ENCODE measurements at regions not wholly inside any gene's neighbourhood (a gene's known extent, or its start where the extent isn't known, plus 50 kb on each side); places are given as distances from the start of the nearest gene placed in this dataset.

DNA sequence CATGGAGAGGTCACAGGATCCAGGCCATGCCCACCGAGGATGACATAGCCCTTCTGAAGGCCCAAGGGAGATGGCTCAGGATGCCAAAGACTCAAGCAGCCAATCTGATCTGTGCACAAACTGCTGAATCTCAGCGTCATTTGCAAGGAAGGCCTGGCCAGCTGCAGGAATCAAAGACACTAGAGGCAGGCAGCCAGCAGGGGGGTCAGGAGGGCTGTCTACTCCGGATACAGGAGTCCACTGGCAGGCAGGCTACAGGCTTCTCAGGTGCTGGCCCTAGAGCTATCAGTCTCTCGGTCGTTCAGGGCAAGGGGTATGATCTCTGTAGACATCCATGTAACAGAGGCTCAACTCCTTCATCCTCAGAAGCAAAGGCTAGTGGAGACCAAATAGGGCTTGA lies 1735.3 kb downstream of the TP53TG3F start:
- no peak overlapping the region for H3K9ac ChIP-seq (ENCODE audit: low read depth in 1 of 2, low read length in 2 of 2)
- H3K4me3 ChIP-seq (ENCODE audit: low read depth in 1 of 2, low read length in 2 of 2): no peak overlapping the region
- no peaks in the 10 kb centered on the region for H3K36me3 ChIP-seq (ENCODE audit: control insufficient read depth in 1 of 2, insufficient read depth in 2 of 2, low read length in 2 of 2)
- no peaks in the 10 kb centered on the region for H3K4me1 ChIP-seq (ENCODE audit: control insufficient read depth in 1 of 2, insufficient read depth in 2 of 2, low read length in 2 of 2)
- H3K27me3 ChIP-seq (ENCODE audit: control insufficient read depth in 1 of 2, insufficient read depth in 2 of 2, low read length in 2 of 2): no peaks in the 10 kb centered on the region
- no peak overlapping the region for H3K27ac ChIP-seq (ENCODE audit: low read depth, low read length)
- H3K9me3 ChIP-seq (ENCODE audit: control insufficient read depth in 1 of 2, low read length in 2 of 2): peaks cover 21 to 33% of the 10 kb centered on the region in 2 donors

- no peaks in the 10 kb centered on the region for H3K36me3 ChIP-seq (ENCODE audit: control insufficient read depth in 1 of 2, insufficient read depth in 2 of 2, low read length in 2 of 2)
- no peaks in the 10 kb centered on the region for H3K4me1 ChIP-seq (ENCODE audit: control insufficient read depth in 1 of 2, insufficient read depth in 2 of 2, low read length in 2 of 2)
- no peak overlapping the region for H3K27ac ChIP-seq (ENCODE audit: low read depth, low read length)
- no peak overlapping the region for H3K9ac ChIP-seq (ENCODE audit: low read depth in 1 of 2, low read length in 2 of 2)
- H3K27me3 ChIP-seq (ENCODE audit: control insufficient read depth in 1 of 2, insufficient read depth in 2 of 2, low read length in 2 of 2): no peaks in the 10 kb centered on the region
- H3K4me3 ChIP-seq (ENCODE audit: low read depth in 1 of 2, low read length in 2 of 2): no peak overlapping the region
- peaks cover 21 to 33% of the 10 kb centered on the region in 2 donors for H3K9me3 ChIP-seq (ENCODE audit: control insufficient read depth in 1 of 2, low read length in 2 of 2)
Observed at GRCh38 chr16:35195173-35195863, 1735.9 kb downstream of the TP53TG3F start.

DNA sequence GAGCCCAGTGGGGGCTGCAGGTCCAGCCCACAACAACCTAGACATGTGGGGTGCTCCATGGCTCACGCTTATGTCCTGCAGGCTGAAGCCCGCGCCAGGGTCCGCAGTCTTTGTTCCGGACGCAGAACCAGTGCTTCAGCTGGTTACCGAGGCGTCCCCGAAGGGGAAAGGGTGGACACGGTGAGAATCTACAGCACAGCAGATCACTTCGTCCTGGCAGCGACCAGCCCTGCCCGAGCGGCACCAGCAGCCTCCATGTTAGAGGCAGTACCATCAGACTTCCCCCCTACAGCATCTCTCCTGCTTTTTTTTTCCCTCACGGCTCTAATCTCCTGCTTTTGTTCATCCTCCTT lies 1736.4 kb downstream of the TP53TG3F start:
- no peak overlapping the region for H3K9ac ChIP-seq (ENCODE audit: low read depth in 1 of 2, low read length in 2 of 2)
- H3K9me3 ChIP-seq (ENCODE audit: control insufficient read depth in 1 of 2, low read length in 2 of 2): peaks cover 21 to 33% of the 10 kb centered on the region in 2 donors
- H3K4me1 ChIP-seq (ENCODE audit: control insufficient read depth in 1 of 2, insufficient read depth in 2 of 2, low read length in 2 of 2): no peaks in the 10 kb centered on the region
- no peak overlapping the region for H3K4me3 ChIP-seq (ENCODE audit: low read depth in 1 of 2, low read length in 2 of 2)
- no peaks in the 10 kb centered on the region for H3K36me3 ChIP-seq (ENCODE audit: control insufficient read depth in 1 of 2, insufficient read depth in 2 of 2, low read length in 2 of 2)
- H3K27me3 ChIP-seq (ENCODE audit: control insufficient read depth in 1 of 2, insufficient read depth in 2 of 2, low read length in 2 of 2): no peaks in the 10 kb centered on the region
- no peak overlapping the region for H3K27ac ChIP-seq (ENCODE audit: low read depth, low read length)

DNA sequence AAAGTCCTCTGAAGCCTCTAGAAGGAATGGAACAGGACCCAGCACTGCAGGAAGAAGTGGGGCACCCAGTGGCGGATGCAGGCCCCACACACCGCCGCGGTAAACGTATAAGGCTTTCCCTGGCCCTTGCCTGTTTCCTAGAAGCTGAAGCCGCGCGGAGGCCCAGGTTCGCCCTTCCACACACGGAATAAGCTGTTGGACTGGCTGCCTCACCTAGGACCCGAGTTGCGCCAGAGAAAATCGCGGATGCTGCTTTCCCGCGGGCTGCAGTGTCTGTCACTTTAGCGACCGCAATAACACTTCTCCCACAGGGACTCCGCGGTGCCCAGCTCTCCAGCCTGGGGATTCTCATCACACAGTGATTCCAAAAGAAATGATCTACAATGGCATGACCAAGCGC lies 1736.9 kb downstream of the TP53TG3F start:
- H3K9me3 ChIP-seq (ENCODE audit: control insufficient read depth in 1 of 2, low read length in 2 of 2): peaks cover 21 to 32% of the 10 kb centered on the region in 2 donors
- no peak overlapping the region for H3K9ac ChIP-seq (ENCODE audit: low read depth in 1 of 2, low read length in 2 of 2)
- H3K27me3 ChIP-seq (ENCODE audit: control insufficient read depth in 1 of 2, insufficient read depth in 2 of 2, low read length in 2 of 2): no peaks in the 10 kb centered on the region
- no peak overlapping the region for H3K27ac ChIP-seq (ENCODE audit: low read depth, low read length)
- no peaks in the 10 kb centered on the region for H3K4me1 ChIP-seq (ENCODE audit: control insufficient read depth in 1 of 2, insufficient read depth in 2 of 2, low read length in 2 of 2)
- H3K36me3 ChIP-seq (ENCODE audit: control insufficient read depth in 1 of 2, insufficient read depth in 2 of 2, low read length in 2 of 2): no peaks in the 10 kb centered on the region
- no peak overlapping the region for H3K4me3 ChIP-seq (ENCODE audit: low read depth in 1 of 2, low read length in 2 of 2)

DNA sequence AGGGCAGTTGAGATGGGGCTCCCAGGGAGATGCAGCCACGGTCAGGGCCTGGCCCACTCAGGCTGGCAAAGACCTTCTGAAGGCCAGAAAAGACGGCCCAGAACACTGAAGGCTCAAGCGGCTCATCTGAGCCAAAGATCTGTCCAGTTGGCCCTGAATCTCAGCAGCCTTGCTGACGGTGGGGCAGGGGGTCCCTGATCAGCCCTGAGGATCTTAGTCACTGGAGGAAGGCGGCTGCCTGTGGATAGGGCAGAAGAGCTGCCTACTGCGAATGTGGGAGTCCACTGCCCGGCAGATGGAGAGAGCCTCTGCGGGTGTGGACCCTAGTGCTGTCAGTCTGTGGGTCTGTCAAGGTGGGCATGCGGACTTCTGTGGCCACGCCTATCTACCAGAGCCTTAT lies 1738.2 kb downstream of the TP53TG3F start:
- Histone ChIP-seq H3K36me3 (ENCODE audit: control insufficient read depth in 1 of 2, insufficient read depth in 2 of 2, low read length in 2 of 2) (no peaks in the 10 kb centered on the region), H3K4me3 (ENCODE audit: low read depth in 1 of 2, low read length in 2 of 2) (no peak overlapping the region), H3K27me3 (ENCODE audit: control insufficient read depth in 1 of 2, insufficient read depth in 2 of 2, low read length in 2 of 2) (no peaks in the 10 kb centered on the region), H3K9ac (ENCODE audit: low read depth in 1 of 2, low read length in 2 of 2) (no peak overlapping the region), H3K9me3 (ENCODE audit: control insufficient read depth in 1 of 2, low read length in 2 of 2) (peaks cover 22 to 37% of the 10 kb centered on the region in 2 donors), H3K4me1 (ENCODE audit: control insufficient read depth in 1 of 2, insufficient read depth in 2 of 2, low read length in 2 of 2) (no peaks in the 10 kb centered on the region), H3K27ac (ENCODE audit: low read depth, low read length) (no peak overlapping the region)

GRCh38 chr16:35198223-35199199 lies 1739.1 kb downstream of the TP53TG3F start:
- Histone ChIP-seq H3K27ac (ENCODE audit: low read depth, low read length) (no peak overlapping the region), H3K9ac (ENCODE audit: low read depth in 1 of 2, low read length in 2 of 2) (no peak overlapping the region), H3K36me3 (ENCODE audit: control insufficient read depth in 1 of 2, insufficient read depth in 2 of 2, low read length in 2 of 2) (no peaks in the 10 kb centered on the region), H3K4me3 (ENCODE audit: low read depth in 1 of 2, low read length in 2 of 2) (no peak overlapping the region), H3K4me1 (ENCODE audit: control insufficient read depth in 1 of 2, insufficient read depth in 2 of 2, low read length in 2 of 2) (no peaks in the 10 kb centered on the region), H3K9me3 (ENCODE audit: control insufficient read depth in 1 of 2, low read length in 2 of 2) (peaks cover 28 to 35% of the 10 kb centered on the region in 2 donors), H3K27me3 (ENCODE audit: control insufficient read depth in 1 of 2, insufficient read depth in 2 of 2, low read length in 2 of 2) (no peaks in the 10 kb centered on the region)

- Histone ChIP-seq H3K9me3 (ENCODE audit: control insufficient read depth in 1 of 2, low read length in 2 of 2) (peaks cover 28% of the 10 kb centered on the region in 2 donors), H3K27me3 (ENCODE audit: control insufficient read depth in 1 of 2, insufficient read depth in 2 of 2, low read length in 2 of 2) (no peaks in the 10 kb centered on the region), H3K4me3 (ENCODE audit: low read depth in 1 of 2, low read length in 2 of 2) (no peak overlapping the region), H3K27ac (ENCODE audit: low read depth, low read length) (no peak overlapping the region), H3K9ac (ENCODE audit: low read depth in 1 of 2, low read length in 2 of 2) (no peak overlapping the region), H3K4me1 (ENCODE audit: control insufficient read depth in 1 of 2, insufficient read depth in 2 of 2, low read length in 2 of 2) (no peaks in the 10 kb centered on the region), H3K36me3 (ENCODE audit: control insufficient read depth in 1 of 2, insufficient read depth in 2 of 2, low read length in 2 of 2) (no peaks in the 10 kb centered on the region)
Observed at GRCh38 chr16:35200662-35201061, 1741.2 kb downstream of the TP53TG3F start.

DNA sequence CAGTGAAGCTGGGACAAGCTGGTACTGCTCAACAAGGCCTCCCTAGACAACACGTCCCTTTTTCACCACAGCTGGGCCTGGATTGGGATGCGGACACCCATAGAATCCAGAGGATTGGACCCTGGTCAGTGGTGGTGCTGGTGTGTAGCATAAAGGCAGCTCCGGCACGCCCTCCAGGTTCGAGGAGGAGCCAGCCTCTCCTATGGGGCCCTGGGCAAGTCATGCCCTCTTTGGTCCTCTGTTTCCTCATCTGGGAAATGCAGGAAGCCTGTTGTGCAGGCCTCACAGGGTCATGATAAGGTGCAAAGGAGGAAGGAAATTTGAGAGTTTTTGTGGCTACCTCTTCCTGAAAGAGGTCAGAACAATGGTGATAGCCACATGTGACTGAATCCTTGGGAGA lies 1741.7 kb downstream of the TP53TG3F start:
- Histone ChIP-seq H3K4me1 (ENCODE audit: control insufficient read depth in 1 of 2, insufficient read depth in 2 of 2, low read length in 2 of 2) (no peaks in the 10 kb centered on the region), H3K4me3 (ENCODE audit: low read depth in 1 of 2, low read length in 2 of 2) (no peak overlapping the region), H3K36me3 (ENCODE audit: control insufficient read depth in 1 of 2, insufficient read depth in 2 of 2, low read length in 2 of 2) (no peaks in the 10 kb centered on the region), H3K27me3 (ENCODE audit: control insufficient read depth in 1 of 2, insufficient read depth in 2 of 2, low read length in 2 of 2) (no peaks in the 10 kb centered on the region), H3K27ac (ENCODE audit: low read depth, low read length) (no peak overlapping the region), H3K9ac (ENCODE audit: low read depth in 1 of 2, low read length in 2 of 2) (no peak overlapping the region), H3K9me3 (ENCODE audit: control insufficient read depth in 1 of 2, low read length in 2 of 2) (peaks cover 26 to 28% of the 10 kb centered on the region in 2 donors)

DNA sequence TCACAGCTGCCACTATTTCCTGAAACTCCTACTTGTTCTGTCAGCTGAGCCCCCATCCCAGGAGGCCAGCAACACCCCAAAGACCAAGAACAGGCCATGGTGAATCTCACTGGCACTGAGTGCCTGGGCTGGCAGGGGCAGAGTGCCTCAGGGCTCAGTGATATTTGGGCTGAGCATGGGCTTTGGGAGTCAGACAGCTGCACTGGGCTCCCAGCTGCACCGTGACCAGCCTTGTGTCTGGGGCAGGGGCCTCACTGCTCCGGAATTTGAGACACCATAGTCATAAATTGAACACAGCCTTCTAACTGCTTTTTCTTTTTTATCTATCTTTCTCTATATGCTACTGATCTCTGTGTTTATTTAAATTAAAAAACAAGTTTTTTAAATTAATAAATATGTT lies 1744.2 kb downstream of the TP53TG3F start:
- Histone ChIP-seq H3K27ac (ENCODE audit: low read depth, low read length) (no peak overlapping the region), H3K27me3 (ENCODE audit: control insufficient read depth in 1 of 2, insufficient read depth in 2 of 2, low read length in 2 of 2) (no peaks in the 10 kb centered on the region), H3K9ac (ENCODE audit: low read depth in 1 of 2, low read length in 2 of 2) (no peak overlapping the region), H3K36me3 (ENCODE audit: control insufficient read depth in 1 of 2, insufficient read depth in 2 of 2, low read length in 2 of 2) (no peaks in the 10 kb centered on the region), H3K4me1 (ENCODE audit: control insufficient read depth in 1 of 2, insufficient read depth in 2 of 2, low read length in 2 of 2) (no peaks in the 10 kb centered on the region), H3K4me3 (ENCODE audit: low read depth in 1 of 2, low read length in 2 of 2) (no peak overlapping the region), H3K9me3 (ENCODE audit: control insufficient read depth in 1 of 2, low read length in 2 of 2) (peaks cover 17 to 26% of the 10 kb centered on the region in 2 donors)
